ENCODE measurements at regions not wholly inside any gene's neighbourhood (a gene's known extent, or its start where the extent isn't known, plus 50 kb on each side); places are given as distances from the start of the nearest gene placed in this dataset.

- DNase-seq, result no peak
Measured at GRCh38 chr1:55334797-55335196, 119.6 kb upstream of the USP24 start.

- no peak for DNase-seq
Measured at GRCh38 chr1:55334160-55334559, 119.0 kb upstream of the USP24 start.

GRCh38 chr1:55333461-55333860 is 118.3 kb upstream of the USP24 start:
- no peak for DNase-seq

- DNase-seq, result no peak
Measured at GRCh38 chr1:55331351-55331750, 116.2 kb upstream of the USP24 start.

GRCh38 chr1:55329808-55330432 is 114.8 kb upstream of the USP24 start:
- DNase-seq, result no peak

GRCh38 chr1:55329091-55329490 is 113.9 kb upstream of the USP24 start:
- no peak for DNase-seq

GRCh38 chr1:55326496-55327243 is 111.5 kb upstream of the USP24 start:
- no peak for DNase-seq

- no peak for DNase-seq
Measured at GRCh38 chr1:55323760-55324159, 108.6 kb upstream of the USP24 start.

- DNase-seq, result no peak
Measured at GRCh38 chr1:55322842-55323241, 107.7 kb upstream of the USP24 start.

- no peak for DNase-seq
Measured at GRCh38 chr1:55321942-55322341, 106.8 kb upstream of the USP24 start.

GRCh38 chr1:55320891-55321290 is 105.7 kb upstream of the USP24 start:
- no peak for DNase-seq

- DNase-seq, result peak in 1 of 2 donors; percentile 4
Measured at GRCh38 chr1:55318116-55318817, 103.1 kb upstream of the USP24 start.

- DNase-seq, result no peak
Measured at GRCh38 chr1:55317673-55318072, 102.5 kb upstream of the USP24 start.

GRCh38 chr1:55316947-55317662 is 101.9 kb upstream of the USP24 start:
- DNase-seq, result no peak

GRCh38 chr1:55316502-55316901 is 101.3 kb upstream of the USP24 start:
- DNase-seq, result no peak

GRCh38 chr1:55315552-55315951 is 100.4 kb upstream of the USP24 start:
- DNase-seq, result no peak

GRCh38 chr1:55314740-55315139 is 99.6 kb upstream of the USP24 start:
- DNase-seq, result no peak

- DNase-seq, result no peak
Measured at GRCh38 chr1:55313903-55314302, 98.7 kb upstream of the USP24 start.

- DNase-seq, result no peak
Measured at GRCh38 chr1:55311979-55312378, 96.8 kb upstream of the USP24 start.

- DNase-seq, result no peak
Measured at GRCh38 chr1:55311057-55311641, 96.0 kb upstream of the USP24 start.

GRCh38 chr1:55310505-55310971 is 95.4 kb upstream of the USP24 start:
- no peak for DNase-seq

GRCh38 chr1:55309786-55310504 is 94.8 kb upstream of the USP24 start:
- no peak for DNase-seq
